Renal pelvis (tissue), 1 donor: ENCODE measurements at regions not wholly inside any gene's neighbourhood (a gene's known extent, or its start where the extent isn't known, plus 50 kb on each side); places are given as distances from the start of the nearest gene placed in this dataset.
"Not testable (repeated sequence)": the region's sequence is repeated elsewhere in the genome, so short reads cannot be mapped to it uniquely, and the experiment has no call there.

ENCODE experiments used
- DNase-seq: peaks from one replicate; pipeline ENCODE4 v3.0.0-alpha.2; 2013

- no peak for DNase-seq
Observed at GRCh38 chr4:137739391-137739790, 207.1 kb upstream of the PCDH18 start.

DNA sequence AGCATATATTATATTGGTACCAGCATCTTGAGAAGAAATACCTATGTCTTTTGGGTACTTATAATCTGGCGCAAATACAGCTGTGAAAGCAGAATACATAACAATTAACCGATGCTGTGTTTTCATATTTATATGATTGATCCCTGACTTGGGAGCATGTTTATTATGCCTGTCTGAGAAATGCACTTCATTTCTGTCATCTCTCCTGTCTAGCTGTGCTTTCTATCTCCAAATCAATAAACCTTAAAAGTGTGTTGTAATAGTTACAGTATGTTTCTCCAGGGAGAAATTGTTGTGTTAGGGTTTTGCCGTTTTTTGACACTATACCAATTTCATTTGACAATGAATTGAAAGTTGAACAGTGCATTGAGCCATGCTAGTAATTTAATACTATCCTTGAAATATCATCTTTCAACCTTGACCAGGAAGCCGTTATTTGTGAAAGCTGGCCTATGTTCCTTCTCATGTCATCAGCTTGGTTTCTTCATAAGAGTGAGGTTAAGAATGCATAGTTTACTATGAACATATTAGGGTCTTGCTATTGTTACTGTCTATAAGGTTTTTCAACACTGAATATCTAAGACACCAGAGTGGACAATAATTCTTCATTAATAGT is 206.2 kb upstream of the PCDH18 start:
- no peak for DNase-seq

DNA sequence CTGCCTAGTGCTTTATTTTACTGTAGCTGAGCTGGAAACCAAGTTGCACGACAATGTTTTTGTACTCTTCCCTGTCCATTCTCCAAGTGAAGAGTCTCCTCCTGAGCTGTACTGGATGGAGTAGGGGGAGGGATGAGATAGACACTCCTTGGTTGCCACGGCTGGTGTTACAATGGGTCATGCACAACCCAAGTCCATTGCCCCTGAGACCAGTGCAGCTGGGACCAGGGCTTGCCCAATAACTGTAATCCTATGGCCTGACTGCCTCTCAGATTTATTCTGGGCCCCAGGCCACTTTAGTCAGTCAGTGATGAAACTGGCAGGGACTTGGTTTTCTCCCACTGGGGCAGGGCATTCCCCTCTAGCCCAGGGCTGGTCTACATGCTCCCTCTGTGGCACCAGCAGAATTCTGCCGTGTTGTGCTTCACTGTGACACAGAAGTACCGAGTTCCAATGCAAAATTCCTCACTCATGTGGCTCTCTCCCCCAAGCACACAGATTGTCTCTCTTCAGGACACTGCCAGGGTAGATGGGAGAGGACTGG is 203.3 kb upstream of the PCDH18 start:
- no peak for DNase-seq

- not testable (repeated sequence) for DNase-seq
Observed at GRCh38 chr4:137733174-137734141, 201.2 kb upstream of the PCDH18 start.

DNA sequence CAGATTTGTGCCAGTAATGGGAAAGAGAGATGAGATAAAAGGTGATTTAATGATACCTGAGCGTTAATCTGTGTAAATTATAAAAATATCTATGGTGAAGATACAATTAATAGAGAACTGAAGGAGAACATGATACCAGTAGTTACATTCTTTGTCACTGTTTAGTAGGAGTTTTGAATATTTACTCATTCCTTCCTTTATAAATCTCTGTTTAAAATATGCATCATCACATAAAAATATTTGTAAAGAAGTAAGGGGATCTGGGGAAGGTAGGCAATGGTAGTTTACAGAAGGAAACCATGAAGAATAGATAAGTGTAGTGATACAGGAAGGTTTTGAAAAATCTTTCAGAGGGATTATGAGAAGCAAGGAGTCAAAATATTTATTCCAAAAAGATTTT is 190.6 kb upstream of the PCDH18 start:
- DNase-seq = no peak

GRCh38 chr4:137711502-137711901 is 179.2 kb upstream of the PCDH18 start:
- DNase-seq = no peak

DNA sequence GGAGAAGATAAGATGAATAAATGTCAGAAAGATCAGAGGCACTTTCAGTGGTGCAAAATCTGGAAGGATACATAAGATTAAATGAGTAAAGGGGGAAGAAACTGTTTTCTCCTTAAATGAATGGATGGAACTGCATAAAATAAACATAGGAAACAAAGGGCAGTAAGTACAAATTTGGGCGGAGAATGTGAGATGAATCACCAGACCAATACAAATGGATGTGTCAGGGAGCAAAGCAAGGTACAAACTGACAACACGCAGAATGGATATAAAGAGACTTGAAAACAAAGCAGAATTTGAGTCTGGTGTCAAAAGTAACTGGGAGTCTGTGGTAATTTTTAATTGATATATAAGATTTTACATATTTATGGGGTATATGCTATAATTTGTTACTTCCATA is 175.3 kb upstream of the PCDH18 start:
- DNase-seq = no peak

GRCh38 chr4:137707102-137707620 is 174.9 kb upstream of the PCDH18 start:
- no peak for DNase-seq

GRCh38 chr4:137705171-137705783 is 173.0 kb upstream of the PCDH18 start:
- DNase-seq = peak; percentile 83

- peak; percentile 81 for DNase-seq
Observed at GRCh38 chr4:137703195-137703594, 170.9 kb upstream of the PCDH18 start.

DNA sequence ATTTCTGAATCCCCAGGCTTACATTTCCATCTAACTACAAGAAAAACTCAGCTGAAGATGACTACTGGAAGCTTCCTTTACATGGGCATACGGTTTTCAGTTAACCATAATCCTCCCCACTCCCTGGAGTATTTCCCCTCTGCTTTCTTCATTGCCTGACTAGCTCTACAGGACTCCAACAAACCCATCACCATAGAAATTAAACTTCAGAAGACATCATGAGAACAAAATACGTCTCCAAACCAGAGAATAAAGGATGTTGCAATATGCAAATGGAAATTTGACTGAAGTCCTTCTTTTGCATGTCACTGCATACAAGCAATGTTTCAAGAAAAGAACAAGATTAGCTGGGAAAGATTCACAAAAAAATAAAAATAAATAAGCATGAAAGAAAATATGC is 170.2 kb upstream of the PCDH18 start:
- DNase-seq = no peak

DNA sequence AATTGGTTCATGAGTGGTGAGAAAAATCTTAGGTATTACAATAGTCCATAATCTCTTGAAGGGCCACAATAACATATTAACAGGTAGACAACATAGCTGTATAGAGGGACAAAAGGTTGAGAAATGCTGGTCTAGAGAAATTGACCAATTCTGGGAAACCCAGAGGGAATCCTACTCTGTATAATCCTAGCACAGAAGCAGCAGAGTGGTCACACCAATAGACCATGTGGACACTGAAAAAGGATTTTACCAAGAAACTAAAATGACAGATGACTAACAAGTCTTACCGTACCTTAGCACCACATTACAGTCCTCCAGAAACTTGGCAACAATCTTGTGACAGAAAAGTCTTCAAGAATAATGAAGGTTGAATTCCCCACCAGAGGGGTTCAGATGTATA is 169.1 kb upstream of the PCDH18 start:
- DNase-seq = no peak

- DNase-seq = no peak
Observed at GRCh38 chr4:137700751-137701150, 168.5 kb upstream of the PCDH18 start.

- no peak for DNase-seq
Observed at GRCh38 chr4:137700072-137700471, 167.8 kb upstream of the PCDH18 start.

DNA sequence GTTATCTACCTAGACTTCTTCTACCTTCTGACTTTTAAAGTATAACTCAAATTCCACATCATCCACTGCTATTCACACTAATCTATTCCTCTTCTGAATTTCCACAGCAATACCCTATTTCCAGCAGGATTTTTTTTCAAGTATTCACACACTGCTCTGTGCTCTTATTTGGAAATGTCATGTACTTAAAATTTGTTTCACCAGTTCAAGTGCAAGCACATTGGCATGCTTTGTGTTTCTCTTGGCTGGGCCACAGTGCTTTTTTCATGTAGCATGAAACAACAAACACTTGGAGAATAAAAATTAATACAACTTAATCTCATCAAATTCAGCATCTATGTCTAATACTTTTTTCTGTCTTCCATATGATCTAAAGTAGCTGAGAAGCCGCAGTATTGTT is 161.8 kb upstream of the PCDH18 start:
- DNase-seq = peak; percentile 43

- no peak for DNase-seq
Observed at GRCh38 chr4:137693641-137694040, 161.3 kb upstream of the PCDH18 start.

GRCh38 chr4:137692205-137692604 is 159.9 kb upstream of the PCDH18 start:
- no peak for DNase-seq

DNA sequence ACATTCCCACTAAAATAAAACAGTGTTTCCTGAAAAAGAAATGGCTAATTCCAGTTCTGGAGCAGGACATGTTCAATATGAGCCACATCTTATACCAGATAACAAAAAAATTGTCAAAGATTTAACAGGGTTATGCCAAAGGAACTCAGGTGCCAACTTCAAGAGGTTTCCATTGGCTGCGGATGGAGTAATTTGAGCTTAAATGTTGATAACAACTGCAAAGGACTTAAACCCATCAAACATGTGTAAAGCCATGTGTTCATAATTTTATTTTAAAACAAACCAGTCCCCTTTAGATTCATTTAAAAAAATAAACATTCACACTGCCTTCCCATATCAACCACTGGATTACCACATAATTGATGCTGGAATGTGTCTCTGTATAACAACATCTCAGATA is 156.4 kb upstream of the PCDH18 start:
- no peak for DNase-seq

DNA sequence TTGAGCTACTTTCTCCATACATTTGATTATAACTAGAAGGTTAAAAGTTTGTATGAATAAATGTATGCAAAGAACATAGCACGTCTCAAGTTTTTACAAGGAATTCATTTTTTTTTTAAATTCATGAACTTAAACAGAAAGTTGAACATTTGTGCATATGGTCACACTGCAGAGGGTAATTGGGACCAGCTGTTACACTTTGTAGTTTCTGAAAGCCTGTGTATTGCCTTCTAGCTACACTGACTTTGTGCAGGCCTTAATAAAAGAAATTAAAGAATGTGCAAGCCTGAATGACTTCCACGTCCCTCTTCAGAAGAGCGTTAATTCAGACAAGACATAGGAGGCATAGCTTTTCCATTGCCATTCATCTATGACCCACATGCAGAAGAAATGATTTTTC is 153.1 kb upstream of the PCDH18 start:
- DNase-seq = peak; percentile 60

GRCh38 chr4:137681081-137681480 is 148.8 kb upstream of the PCDH18 start:
- DNase-seq = no peak

- no peak for DNase-seq
Observed at GRCh38 chr4:137678796-137679195, 146.5 kb upstream of the PCDH18 start.

DNA sequence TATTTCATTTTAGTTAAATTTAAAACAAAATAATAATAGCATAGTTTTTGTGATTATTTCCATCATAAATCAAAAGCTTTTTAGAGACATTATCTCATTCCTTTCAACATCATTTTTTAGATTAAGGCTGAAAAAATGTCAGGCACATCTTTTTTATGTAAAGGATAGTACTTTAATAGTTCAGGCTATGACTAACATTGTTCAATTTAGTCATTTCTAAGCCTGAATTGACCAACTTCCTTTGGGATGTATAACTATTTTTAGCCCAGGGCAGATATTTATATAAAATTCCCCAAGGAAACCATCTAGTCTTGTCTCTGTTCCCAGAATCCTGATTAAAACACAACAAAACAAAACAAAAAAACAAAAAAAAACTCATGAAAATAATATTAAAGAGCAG is 145.6 kb upstream of the PCDH18 start:
- no peak for DNase-seq
